ENCODE measurements at regions not wholly inside any gene's neighbourhood (a gene's known extent, or its start where the extent isn't known, plus 50 kb on each side); places are given as distances from the start of the nearest gene placed in this dataset.
A peak's percentile ranks its signal among the peaks of the same experiment; 100 is the strongest.

DNA sequence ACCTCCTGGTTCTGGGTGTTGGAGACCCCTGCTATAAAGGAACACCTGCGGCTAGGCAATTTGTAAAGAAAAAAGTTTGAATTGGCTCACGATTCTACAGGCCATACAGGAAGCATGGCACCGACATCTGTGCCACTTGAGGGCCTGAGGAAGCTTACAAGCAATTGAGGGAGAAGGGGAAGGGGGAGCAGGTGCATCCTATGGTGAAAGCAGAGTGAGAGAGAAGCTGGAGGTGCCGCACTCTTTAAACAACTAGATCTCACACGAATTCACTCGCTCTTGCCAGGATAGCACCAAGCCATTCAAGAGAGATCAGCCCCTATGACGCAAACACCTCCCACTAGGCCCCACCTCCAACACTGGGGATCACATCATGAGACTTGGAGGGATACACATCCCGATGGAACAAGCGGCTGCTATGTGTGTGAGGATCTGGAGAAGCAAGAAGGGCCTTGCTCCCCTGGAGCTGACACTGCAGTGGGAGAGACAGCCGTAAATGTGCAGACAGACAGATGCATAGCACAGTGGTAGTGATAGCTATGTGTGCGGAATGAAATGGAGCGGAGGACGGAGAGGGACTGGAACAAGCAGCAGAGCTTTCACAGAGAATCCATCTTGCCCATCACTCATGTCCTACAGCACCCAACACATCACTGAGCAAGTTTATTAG, 60.7 kb upstream of the HELT start:
- H3K4me3 ChIP-seq (ENCODE audit: low read depth, low read length): no peak overlapping the region
- TF ChIP-seq, protein P1, sequence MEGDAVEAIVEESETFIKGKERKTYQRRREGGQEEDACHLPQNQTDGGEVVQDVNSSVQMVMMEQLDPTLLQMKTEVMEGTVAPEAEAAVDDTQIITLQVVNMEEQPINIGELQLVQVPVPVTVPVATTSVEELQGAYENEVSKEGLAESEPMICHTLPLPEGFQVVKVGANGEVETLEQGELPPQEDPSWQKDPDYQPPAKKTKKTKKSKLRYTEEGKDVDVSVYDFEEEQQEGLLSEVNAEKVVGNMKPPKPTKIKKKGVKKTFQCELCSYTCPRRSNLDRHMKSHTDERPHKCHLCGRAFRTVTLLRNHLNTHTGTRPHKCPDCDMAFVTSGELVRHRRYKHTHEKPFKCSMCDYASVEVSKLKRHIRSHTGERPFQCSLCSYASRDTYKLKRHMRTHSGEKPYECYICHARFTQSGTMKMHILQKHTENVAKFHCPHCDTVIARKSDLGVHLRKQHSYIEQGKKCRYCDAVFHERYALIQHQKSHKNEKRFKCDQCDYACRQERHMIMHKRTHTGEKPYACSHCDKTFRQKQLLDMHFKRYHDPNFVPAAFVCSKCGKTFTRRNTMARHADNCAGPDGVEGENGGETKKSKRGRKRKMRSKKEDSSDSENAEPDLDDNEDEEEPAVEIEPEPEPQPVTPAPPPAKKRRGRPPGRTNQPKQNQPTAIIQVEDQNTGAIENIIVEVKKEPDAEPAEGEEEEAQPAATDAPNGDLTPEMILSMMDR (IDR thresholded peaks at IDR 0.05; ENCODE audit: low read depth, low read length): no peak
- in situ Hi-C loops (cut with HindIII; ENCODE audit: low sequenced_read_pairs): no loop called here
- DNase-seq (ENCODE audit: low read depth, low spot score): no peak

DNA sequence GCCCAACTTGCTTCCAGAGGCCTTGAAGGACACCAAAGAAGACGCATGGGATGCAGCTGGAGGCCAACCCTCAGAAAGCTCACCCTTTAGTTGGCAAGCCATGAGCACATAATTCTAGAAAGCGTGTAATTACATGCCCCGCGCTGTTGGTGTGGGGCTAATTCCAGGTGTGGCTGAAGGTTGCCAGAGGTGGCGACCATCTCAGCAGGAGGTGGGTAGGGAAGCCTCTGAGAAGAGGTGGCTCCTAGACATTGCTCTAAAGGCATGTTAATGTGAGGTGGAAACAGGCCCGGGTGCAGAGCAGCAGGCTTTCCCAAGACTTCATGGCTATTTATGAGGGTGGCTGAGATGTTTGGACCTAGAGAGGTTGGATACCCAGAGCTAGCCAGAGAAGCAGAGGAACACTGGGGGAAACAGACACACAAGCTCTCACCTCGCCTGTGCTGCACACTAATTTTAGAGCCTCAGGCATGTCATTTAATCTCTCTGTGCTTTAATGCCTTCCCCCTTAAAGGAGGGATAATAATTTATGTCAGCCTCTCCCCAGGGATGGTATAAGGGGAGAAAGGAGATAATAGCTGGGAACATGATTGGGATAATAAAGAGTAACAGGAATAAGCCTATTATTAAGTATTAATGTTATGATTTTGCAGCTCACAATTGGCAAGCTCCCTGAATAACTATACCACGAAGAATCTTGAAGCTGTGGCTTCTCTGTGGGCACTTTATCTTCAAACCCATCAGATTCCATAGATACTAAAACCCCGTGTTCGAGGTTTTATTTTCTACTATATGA, 60.0 kb upstream of the HELT start:
- in situ Hi-C loops (cut with HindIII; ENCODE audit: low sequenced_read_pairs): no loop called here
- H3K4me3 ChIP-seq (ENCODE audit: low read depth, low read length): no peak overlapping the region
- no peak for DNase-seq (ENCODE audit: low read depth, low spot score)
- TF ChIP-seq, protein P1 (IDR thresholded peaks at IDR 0.05; ENCODE audit: low read depth, low read length): no peak

DNA sequence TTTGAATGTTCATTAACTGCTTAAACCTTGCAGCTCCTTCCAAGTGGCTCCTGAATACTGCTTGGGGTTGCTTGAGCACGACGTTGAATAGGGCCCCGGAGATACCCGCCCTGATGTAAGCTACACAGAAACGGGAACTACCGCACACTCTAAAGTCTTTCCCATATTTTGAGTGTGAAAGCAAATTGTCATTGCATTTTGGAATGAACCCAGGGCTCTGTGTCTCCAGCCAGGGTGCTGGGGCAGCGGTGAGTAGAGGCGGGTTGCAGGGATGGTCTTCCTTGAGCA, 59.4 kb upstream of the HELT start:
- in situ Hi-C loops (cut with HindIII; ENCODE audit: low sequenced_read_pairs): no loop called here
- TF ChIP-seq, protein P1 (IDR thresholded peaks at IDR 0.05; ENCODE audit: low read depth, low read length): no peak
- DNase-seq (ENCODE audit: low read depth, low spot score): no peak
- no peak overlapping the region for H3K4me3 ChIP-seq (ENCODE audit: low read depth, low read length)

DNA sequence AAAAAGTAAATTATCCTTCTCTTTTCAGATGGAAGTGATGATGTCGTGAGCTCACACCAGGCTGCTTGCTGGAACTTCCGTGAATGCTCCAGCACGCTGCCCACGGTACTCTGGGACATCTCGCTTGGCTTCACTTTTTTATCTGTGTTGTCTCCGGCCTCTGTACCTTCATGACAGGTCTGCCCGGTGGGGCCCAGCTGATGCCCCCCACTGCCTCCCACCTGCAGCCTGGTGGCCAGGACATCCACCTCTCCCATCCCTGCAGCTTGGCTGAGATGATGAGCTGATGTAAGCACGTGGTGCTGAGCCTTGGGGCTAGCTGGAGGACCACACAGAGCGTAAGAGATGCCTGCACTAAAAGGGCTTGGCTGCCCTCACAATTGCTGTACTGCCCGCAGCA, 59.0 kb upstream of the HELT start:
- TF ChIP-seq, protein P1 (IDR thresholded peaks at IDR 0.05; ENCODE audit: low read depth, low read length): no peak
- no peak for DNase-seq (ENCODE audit: low read depth, low spot score)
- H3K4me3 ChIP-seq (ENCODE audit: low read depth, low read length): no peak overlapping the region
- in situ Hi-C loops (cut with HindIII; ENCODE audit: low sequenced_read_pairs): no loop called here

DNA sequence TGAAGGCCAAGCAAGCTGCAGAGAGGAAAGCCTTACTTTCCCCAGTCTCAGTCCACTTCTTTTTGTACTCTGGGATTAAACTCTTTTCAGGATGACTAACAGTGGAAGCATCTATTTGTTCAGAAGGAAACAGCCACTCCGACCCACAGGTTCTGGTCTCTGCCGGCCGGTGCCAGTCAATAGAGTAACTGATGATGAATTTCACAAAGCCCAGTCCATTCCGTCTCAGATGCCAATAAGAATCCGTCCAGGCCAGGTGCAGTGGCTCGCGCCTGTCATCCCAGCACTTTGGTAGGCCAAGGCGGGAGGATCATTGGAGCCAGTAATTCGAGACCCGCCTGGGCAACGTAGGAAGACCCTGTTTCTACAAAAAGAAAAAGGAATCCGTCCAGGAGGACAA, 58.5 kb upstream of the HELT start:
- TF ChIP-seq, protein P1 (IDR thresholded peaks at IDR 0.05; ENCODE audit: low read depth, low read length): no peak
- in situ Hi-C loops (cut with HindIII; ENCODE audit: low sequenced_read_pairs): no loop called here
- no peak overlapping the region for H3K4me3 ChIP-seq (ENCODE audit: low read depth, low read length)
- no peak for DNase-seq (ENCODE audit: low read depth, low spot score)

DNA sequence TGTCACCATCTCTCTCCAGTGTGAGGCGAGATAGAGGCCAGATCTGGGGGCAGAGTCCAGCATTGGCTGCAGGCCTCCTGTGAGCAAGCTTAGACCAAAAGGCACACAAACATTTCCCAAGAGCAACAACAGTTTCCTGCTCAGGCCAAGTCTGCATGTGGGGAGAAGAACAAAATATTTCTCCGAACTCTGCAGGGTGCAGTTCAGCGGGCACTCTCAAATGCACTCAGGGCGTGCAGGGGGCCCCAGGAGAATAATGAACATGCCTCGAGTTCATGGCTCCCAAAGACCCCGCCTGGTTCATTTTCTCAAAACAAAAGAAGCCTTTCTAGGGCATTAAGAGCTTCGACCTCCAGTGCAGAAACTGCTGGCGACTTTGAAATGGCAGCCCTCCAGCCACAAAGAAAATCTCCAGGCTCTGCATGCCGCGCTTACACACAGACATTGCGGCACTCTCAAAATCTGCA, 57.8 kb upstream of the HELT start:
- in situ Hi-C loops (cut with HindIII; ENCODE audit: low sequenced_read_pairs): no loop called here
- TF ChIP-seq, protein P1 (IDR thresholded peaks at IDR 0.05; ENCODE audit: low read depth, low read length): no peak
- peak; percentile 38 for DNase-seq (ENCODE audit: low read depth, low spot score)

More for the DNA sequence above, 57.8 kb upstream of the HELT start:
- no peak overlapping the region for H3K4me3 ChIP-seq (ENCODE audit: low read depth, low read length)
